Islet precursor cell (in vitro differentiated cells): ENCODE measurements at regions not wholly inside any gene's neighbourhood (a gene's known extent, or its start where the extent isn't known, plus 50 kb on each side); places are given as distances from the start of the nearest gene placed in this dataset.
"Not testable (repeated sequence)": the region's sequence is repeated elsewhere in the genome, so short reads cannot be mapped to it uniquely, and the experiment has no call there.

Experiments used
- DNase-seq: peaks from one replicate; pipeline ENCODE4 v3.0.0-alpha.2; 2018

DNA sequence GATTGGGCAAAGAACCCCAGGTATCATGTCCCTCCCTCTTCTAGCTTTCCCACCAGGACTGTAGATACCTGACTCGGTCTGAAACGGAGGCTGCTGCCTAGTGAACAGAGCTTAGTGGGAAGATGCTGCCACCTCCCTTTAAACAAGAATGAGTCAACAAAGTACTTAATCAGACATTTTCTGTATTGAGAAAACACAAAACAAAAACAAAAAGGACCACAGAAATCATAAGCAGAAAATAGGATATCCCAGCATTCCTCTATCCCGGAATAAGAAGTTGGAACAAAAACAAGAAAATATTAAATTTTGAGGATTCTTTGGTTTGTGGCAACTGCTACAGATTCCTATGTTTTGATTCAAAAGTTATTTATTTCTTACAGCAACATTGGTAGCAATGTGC, 51.7 kb upstream of the COL8A1 start:
- no peak for DNase-seq

DNA sequence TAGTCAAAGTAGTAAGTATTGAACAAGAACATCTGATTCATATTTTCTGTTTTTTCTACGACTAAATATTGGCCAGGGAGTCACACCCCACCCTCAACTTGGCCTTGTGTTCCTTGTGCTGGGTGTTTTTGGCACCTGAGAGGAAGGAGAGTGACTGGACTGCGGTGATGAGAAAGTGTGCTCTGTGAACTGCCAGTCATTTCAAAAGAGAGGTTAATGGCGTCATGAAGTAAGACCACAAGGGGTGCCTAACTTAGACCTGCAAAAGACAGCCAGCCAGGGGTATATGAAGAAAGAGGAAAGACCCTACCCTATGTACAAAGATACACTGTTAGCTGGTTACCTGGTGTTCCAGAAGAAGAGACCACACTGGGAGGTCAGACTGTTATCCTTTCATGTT, 58.4 kb upstream of the COL8A1 start:
- no peak for DNase-seq

DNA sequence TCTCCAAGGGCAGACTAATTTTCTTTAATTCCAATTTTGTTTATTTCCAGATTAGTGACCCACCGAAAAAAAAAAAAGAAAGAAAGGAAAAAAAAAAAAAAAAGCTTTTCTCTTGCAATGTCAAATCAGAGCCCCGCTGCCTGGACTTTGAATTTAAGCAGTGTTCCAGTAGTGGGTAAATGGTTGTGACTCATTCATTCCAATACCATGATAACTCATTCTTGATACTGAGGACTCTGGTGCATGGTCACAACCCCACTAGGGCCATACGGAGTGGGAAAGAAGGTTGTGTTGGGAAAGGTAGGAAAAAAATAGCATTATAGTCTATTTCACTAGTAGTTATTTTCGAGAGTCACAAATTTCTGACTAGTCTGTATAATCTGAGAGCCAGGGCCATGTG, 59.1 kb upstream of the COL8A1 start:
- DNase-seq, result peak; percentile 57

DNA sequence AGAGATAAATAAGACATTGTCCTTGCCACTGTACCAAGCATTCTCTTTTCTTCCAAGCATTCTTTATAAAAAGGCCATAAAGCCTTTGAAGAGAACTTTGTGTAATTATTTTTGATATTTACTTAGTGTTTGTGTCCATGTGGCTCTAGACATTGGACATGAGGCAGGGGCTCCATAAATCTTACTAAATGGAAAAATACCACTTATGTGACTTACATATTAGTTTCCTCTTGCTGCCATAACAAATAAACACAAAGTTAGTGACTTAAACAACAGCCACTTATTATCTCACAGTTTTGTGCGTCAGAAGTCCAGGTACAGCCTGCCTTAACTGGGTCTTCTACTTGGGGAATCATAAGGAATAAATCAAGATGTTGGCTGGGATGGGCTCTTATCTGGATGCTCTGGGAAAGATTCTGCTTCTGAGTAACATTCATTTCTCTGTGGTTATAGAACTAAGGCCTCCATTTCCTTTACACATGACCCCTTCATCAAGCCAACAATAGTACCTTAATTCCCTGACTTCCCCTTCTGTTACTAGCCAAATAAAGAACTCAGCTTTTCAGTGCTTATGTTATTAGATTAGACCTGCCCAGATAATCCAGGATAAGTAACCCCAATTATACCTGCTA, 59.9 kb upstream of the COL8A1 start:
- DNase-seq, result no peak

DNA sequence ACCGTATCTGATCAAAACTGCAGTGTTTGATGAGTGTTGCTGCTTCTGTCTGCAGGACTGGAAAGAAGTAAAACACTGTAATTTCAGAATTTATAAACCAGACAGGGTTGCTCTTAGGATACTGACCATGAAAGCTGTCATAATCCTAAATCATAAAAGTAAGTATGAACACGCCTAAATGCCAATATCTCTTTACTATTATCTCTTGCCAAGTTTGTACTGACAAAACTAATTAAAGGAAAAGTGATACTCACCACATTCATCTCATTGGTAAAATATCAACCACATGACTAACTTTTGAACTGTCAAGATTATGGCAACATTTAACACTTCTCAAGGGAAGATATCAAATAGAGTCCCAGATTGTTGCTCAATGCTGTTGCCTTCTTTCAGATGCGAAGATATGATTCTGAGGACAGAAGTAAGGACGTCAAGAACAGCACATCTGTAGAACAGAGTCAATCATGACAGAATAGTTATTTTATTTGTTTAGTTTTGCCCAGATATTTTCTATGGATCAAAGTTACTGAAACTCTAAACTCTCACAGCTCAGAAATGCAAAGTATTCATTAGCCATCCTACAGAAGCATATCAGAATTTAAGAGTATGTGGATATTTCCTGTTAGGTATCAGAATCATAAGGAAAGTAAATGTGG, 61.4 kb upstream of the COL8A1 start:
- no peak for DNase-seq

DNA sequence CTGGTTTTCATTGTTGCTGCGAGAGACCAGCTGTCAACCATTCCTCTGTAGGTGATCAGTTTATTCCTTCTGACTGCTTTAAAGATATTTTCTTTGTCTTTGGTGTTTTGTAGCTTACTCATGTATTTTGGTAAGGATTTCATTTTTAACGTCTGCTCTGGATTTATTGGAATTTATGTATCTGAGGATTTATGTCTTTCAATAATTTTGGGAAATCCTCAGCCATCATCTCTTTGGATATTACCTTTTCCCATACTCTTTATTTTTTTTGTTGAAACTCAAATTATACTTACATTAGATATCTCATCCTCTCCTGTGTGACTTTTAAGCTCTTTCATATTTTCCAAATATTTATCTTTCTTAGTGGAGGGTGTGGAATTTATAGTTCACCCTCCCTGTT, 62.7 kb upstream of the COL8A1 start:
- no peak for DNase-seq

DNA sequence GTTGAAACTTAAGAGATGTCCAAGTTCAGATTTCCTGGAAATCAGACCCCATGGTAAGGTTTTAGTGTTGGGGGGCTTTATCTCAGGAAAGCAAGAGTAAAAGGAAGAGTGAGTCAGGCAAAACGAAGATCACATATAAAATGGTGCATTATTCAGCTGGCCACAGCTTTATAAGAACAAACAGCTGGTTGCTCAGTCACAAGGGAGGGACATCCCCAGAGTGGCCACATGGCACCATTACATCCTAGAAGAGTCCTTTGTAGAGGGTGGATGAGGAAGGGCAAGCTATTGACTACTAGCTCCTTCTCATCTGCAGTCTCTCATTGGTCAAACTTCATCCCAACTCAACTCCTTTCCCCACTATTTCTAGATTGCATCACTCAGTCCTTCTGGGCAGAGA, 68.3 kb upstream of the COL8A1 start:
- no peak for DNase-seq

DNA sequence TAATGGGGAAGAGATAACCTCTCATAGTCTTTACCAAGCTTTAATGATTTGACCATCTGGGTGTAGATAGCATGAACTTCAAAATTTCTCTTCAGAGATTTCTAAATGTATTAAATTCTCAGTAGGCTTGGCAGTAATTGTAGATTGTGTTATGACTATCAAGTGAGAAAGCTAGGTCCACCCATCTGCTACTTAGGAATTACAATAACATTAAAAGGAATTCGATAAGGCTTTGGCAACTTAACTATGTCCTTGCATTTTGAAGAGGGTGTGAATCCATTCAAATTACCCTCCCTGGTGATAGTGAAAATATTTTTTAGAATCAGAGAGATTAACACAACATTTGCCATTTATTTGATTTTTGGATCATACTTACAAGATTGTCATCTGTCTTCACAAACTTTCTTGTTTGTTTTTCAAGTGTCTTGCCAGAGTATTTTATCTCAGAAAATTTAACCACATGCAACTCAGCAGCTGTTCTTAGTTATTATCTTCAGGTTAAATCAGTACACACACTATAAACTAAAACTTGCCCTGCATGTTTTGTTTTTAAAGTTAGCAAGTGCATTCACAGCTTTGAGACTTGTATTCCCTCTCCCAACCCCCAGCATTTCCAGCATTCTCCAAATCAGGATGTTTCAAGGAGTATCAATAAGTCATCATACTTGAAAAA, 69.6 kb upstream of the COL8A1 start:
- DNase-seq, result no peak

DNA sequence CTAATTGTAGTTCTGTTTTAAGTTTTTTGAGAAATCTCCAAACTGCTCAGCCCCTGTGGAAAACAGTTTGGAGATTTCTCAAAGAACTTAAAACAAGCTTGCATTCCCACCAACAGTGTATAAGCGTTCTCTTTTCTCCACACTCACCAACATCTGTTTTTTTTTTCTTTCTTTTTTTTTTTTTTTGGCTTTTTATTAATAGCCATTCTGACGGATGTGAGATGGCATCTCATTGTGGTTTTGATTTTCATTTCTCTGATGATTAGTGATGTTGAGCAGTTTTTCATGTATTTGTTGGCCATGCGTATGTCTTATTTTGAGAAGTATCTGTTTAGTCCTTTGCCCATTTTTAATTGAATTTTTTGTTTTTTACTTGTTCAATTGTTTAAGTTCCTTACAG, 73.1 kb upstream of the COL8A1 start:
- no peak for DNase-seq

DNA sequence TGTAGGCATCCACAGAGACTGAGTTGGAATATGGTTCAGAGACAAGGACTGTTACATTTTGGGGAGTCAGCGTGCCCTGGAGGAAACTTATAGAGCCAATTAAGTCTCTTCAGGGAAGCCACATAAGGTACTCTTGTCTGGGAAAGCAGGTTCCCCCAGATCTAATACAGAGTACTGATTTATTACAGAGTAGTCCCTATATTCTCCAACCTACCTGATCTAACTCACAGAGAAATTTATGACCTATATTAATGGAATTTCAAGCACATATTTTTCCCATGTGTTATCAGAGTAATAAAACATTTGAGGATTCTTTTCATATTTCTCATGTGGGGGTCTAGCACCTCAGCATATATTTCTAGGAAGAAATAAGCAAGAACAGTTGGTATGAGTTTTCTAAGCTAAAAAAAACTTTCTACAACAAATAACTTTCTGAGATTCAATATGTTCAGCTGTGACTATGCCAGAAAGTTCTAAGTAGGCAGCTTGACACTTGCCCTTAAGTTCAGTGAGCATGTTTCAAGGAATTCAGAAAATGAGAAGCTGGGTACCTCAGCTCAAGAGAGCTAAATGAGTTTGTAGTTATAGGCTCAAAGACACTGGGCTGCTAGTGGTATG, 75.3 kb upstream of the COL8A1 start:
- no peak for DNase-seq

DNA sequence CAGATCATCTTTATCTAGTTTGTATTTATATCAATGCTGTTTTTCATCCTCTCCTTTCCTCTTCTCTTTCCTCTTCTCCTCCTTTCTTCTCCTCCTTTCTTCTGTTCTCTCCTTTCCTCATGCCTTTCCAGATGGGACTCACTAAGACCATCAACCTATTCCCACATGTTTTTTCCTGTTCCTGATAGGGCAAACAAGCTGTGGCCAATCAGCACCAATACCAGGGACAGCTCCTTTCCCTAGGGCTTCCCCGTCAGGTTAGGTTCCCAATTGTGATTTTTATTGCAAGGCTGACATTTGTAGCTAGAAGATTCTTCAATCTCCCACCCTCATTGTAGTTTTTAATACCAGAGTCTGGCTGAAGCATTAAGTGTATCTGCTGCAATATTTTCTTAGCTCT, 76.3 kb upstream of the COL8A1 start:
- DNase-seq, result peak; percentile 63

DNA sequence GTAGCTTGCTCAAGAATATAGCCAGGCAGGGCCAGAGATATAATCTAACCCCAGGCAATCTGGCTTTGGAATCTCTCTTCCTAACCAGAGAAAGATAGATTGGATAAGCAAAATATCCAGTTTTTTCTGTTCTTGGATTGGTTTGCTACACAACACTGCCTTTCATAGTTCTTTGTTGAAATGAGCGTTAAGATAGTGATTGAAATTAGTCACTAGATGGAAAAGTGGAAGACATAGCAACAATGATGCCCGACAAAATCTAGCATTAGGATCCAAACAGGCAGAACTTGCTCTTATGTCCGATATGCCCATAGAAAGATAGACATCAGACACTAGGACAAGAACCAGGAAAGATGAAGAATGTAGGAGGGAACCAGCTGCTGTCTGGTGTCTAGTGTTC, 77.3 kb upstream of the COL8A1 start:
- no peak for DNase-seq

DNA sequence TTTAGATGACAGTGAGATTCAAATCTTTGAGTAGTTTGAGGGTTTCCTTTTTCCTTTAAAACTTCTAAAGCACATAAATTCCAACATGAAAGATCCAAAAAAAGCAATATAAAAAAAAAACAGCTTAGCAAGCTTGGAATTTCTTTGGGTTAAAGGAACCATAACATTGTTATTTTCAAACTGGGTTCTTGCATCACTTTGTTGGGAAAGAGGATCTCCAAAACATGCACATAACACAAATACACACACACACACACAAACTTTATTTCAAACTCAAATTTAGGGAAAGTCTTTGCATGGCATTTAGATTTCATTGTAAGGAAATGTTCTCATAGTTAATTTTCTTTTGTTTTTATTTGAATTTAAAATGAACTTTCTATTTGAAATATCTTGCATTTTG, 79.2 kb upstream of the COL8A1 start:
- DNase-seq, result no peak

DNA sequence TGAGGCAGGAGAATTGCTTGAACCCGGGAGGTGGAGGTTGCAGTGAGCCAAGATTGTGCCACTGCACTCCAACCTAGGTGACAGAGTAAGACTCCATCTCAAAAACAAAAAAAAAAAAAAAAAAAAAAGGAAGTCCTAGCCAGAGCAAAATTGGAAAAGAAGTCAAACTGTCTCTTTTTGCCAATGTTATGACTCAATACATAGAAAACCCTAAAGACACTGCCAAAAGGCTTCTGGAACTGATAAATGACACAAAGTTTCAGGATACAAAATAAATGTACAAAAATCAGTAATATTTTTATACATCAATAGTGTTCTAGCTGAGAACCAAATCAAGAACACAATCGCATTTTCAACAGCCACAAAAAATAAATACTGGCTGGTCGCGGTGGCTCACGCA, 82.5 kb upstream of the COL8A1 start:
- DNase-seq, result not testable (repeated sequence)

DNA sequence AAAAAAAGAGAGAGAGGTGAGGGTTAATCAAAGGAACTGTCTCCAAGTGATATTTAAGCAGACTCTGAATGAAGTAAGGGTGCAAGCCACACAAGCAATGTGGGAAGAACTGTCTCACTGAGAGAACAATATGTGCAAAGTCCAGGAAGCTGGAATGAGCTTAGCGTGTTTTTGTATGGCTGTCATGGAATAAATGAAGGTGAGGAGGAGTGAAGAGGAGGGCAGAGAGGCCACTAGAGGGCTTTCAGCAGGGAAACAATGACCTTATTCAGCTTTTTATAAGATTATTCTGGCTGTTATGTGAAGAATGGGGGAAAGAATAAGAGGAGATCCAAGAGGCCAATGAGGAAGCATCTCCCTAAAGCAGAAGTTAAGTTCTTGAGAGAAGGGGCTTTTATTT, 86.9 kb upstream of the COL8A1 start:
- no peak for DNase-seq

DNA sequence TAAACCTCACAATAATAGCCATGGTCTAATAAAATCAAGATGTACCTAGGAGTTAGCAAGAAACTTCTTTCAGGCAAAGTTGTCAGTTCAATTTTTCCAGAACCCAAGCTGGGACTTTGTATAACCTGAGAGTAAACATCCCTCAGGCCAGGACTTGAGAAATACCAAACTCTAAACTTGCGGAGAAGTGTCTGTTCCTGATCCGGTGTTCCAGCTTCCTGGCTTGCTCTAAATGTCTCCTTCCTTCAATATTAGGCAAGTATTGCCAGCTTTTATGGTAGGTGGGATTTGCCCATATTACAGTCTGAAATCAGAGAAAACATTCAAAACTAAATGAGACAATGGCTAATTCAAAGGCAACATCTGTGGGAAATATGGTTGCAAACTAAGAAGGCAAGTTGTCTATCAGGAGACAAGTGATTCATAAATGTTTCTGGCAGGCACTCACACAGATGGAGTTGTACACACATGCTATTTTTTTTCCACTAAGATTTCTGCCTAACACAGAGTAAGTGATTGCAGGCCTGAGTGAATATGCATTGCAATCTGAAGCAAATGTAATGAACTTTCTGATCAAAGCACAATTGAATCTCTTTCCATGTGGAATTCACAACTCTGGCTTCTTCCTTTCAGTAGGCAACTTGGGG, 88.3 kb upstream of the COL8A1 start:
- DNase-seq, result no peak

DNA sequence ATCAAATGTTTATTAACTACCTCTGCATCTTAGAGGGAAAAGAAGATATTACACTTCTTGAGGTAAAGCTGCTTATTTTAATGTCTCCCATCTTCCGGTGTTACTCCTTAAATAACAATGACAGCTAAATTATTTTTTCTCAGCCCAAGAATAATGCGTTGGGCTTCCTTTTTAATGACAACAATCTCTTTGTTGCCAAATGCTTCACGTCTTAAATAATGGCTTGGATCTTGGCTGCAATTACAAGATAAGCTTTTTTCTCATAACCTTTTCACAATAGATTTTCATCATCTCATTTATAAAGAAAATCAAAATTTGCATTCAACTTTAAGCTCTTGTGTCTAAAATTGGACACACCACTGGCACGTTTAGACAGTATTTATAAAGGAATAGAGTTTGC, 89.2 kb upstream of the COL8A1 start:
- DNase-seq, result no peak

DNA sequence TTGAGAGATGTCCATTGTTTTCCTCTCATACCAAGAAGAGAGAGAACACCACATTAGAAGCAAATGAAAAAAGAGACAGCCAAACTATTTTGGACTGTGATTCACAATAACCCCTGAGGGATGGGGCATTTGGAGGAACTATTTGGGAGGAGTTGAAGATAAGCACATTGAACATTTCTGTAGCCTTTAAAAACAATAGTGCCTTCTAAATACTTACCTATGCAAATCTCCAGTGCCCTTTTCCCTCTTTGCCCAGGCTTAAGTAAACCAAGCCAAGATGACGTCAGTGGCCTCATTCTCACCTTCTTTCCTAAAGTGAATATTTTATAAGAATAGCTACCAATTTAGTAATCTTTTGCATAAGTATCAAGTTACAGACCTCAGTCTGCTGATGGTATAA, 89.7 kb upstream of the COL8A1 start:
- DNase-seq, result no peak

DNA sequence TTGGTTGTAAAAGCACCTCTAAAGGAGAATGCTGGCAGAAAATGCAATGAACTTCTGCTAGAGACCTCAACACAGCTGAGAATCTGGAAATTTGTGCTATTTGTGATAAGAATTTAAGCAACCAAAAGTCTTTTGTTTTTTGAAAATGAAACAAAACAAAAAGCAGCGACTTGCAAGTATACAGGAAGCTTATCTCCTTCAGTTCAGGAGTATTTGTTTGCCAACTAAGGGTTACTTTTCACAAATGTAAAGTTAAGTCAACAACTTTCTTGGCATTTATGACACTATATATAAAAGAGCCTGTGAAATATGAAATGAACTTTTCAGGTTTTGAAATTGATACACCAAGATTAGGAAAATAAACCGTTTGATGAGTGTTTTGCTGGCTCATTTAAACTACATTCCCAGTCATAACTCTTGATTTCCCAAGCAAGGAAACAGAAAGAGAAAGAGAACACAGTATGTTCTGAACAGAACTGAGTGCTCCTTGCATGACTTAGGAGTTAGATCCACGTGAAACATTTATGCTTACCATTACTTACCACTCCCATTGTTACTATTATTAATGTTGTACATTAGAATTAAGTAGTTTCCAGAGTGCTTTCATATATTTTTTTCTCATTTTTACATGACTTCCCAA, 92.3 kb upstream of the COL8A1 start:
- DNase-seq, result no peak

DNA sequence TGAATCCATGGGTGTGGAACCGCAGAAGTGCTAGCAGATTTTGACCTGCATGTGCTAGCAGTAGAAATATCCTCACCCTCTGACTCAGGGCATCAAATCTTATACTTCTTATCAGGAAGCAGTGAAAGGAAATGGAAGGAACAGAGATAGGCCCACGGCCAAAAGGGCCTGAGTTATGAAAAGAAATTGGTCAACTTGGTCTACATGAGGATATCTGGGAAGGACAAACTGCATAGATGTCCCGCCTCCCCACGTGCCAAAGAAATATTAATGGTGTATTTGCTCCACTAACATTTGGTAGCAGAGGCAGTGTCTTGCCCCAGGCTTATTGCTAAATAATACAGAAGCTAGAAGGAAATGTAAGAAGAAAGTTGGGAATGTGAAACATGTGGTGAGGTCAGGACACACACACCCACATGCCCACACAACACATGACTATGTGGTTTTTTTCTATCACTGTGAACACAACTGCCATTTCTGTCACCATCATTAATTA, 93.6 kb upstream of the COL8A1 start:
- DNase-seq, result no peak

DNA sequence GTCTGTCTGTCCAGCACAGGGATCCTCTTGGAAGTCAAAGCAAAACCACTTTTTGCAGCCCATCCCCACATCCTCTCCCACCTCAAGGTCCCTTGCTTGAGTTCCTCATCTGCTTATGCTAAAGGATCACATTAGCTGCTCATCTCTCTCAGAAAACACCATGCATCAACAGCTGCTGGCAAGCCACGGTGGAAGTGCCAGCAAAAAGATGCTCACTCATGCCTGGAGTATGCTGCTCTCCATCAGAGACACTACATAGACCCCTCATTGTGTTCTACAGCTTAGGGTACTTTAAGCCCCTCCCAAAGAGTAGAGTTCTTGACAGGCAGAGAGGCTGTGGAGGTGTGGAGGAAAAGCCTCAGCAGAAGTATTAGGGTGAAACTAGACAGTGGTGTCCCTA, 94.6 kb upstream of the COL8A1 start:
- no peak for DNase-seq

DNA sequence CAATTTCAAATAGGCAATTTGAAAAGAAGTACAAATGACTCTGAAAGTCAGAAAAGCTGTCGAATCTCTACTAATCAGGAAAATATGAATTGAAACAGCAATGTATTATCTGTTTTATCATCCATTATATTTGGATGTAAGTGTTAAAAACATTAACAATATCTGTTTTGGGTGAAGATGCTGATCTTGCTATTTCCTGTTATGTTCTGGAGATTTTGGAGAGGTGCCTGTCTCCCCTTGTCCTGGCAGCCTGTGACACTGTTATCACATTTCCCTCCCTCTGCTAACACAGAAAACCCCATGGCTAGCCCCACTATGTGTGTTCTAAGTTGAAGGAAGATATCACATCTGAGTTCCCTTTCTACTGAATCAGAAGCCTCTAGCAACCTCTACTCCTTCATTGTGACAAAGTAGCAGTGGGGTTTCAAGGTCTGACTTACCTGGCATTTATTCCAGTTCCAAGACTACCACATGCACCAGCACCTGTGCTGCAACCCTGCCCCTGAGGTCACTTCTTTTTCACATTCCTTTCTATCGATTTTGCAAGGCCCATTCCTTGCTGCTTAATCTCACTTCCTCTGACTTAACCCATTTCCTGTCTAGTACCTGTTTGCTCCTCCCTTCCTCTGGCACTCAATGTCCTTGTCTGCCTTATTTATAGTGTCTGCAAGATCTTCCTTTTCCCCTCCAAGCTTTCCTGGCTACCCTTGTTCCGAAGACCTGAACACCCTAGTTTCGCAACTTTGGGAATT, 95.5 kb upstream of the COL8A1 start:
- peak; percentile 56 for DNase-seq
